AG04450 (cell line): ENCODE measurements at regions not wholly inside any gene's neighbourhood (a gene's known extent, or its start where the extent isn't known, plus 50 kb on each side); places are given as distances from the start of the nearest gene placed in this dataset.

Experiments used
- CTCF ChIA-PET: fragments of 300-600, 350-600 bp; formaldehyde crosslinking; extraction: SDS; loops from one replicate; lab custom pipeline; 2022; ENCODE audit warnings: antibody characterized with exemption, inconsistent platforms; lab: Charles Lee
- POLR2A ChIA-PET: fragments of 350-600 bp; formaldehyde crosslinking; extraction: SDS; loops from one replicate; lab custom pipeline; 2021; ENCODE audit warnings: antibody characterized with exemption, inconsistent platforms; lab: Yijun Ruan, JAX
- DNase-seq: peaks from one replicate; pipeline ENCODE4 v3.0.0-alpha.2; 2011; ENCODE audit warnings: low read depth, low spot score
- H3K27ac ChIP-seq: one replicate; pipeline ENCODE4 v1.5.1; 2012; ENCODE audit warnings: low read depth, low read length, control low read depth
- H3K27me3 ChIP-seq: one replicate; pipeline ENCODE4 v1.6.0; 2012; ENCODE audit warnings: low read length; ENCODE audit not compliant: control insufficient read depth, insufficient read depth
- H3K4me3 ChIP-seq: 2 replicates; pipeline ENCODE4 v1.5.1; 2011; ENCODE audit warnings: mild to moderate bottlenecking, low read depth, low read length, control low read depth
- H3K9me3 ChIP-seq: 2 replicates; pipeline ENCODE4 v1.5.1; 2012; ENCODE audit warnings: low read length; ENCODE audit not compliant: control insufficient read depth, insufficient read depth
- TF ChIP-seq, protein P1 (sequence below): IDR thresholded peaks from 2 replicates; pipeline ENCODE4 v1.5.1; 2011; ENCODE audit warnings: low read depth, low read length, control low read depth, inconsistent platforms

DNA sequence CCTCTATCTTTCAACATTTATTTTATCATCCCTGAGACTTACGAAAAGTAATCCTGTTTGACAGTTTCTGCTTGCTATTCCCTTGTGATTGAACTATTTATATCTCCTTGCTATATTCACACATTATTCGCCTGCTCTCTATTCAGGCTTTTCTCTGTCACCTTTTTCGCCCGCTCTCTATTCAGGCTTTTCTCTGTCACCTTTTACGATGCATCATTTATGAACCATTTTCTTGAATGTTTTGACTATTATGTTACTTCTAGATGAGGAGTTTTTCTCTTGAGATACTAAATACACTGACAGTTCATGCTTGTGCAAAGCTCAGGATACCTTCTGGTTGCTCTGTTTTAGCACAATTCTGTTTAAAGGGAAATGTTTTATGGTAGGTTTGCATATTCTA is 143.3 kb upstream of the VSTM2A start:
- no peak overlapping the region for H3K4me3 ChIP-seq
- H3K27me3 ChIP-seq, result no peaks in the 10 kb centered on the region
- TF ChIP-seq, protein P1, sequence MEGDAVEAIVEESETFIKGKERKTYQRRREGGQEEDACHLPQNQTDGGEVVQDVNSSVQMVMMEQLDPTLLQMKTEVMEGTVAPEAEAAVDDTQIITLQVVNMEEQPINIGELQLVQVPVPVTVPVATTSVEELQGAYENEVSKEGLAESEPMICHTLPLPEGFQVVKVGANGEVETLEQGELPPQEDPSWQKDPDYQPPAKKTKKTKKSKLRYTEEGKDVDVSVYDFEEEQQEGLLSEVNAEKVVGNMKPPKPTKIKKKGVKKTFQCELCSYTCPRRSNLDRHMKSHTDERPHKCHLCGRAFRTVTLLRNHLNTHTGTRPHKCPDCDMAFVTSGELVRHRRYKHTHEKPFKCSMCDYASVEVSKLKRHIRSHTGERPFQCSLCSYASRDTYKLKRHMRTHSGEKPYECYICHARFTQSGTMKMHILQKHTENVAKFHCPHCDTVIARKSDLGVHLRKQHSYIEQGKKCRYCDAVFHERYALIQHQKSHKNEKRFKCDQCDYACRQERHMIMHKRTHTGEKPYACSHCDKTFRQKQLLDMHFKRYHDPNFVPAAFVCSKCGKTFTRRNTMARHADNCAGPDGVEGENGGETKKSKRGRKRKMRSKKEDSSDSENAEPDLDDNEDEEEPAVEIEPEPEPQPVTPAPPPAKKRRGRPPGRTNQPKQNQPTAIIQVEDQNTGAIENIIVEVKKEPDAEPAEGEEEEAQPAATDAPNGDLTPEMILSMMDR, result no peak
- ChIA-PET CTCF (no interaction called here), POLR2A (no interaction called here)
- DNase-seq, result no peak
- H3K27ac ChIP-seq, result no peak overlapping the region
- H3K9me3 ChIP-seq, result peaks cover 7% of the 10 kb centered on the region

DNA sequence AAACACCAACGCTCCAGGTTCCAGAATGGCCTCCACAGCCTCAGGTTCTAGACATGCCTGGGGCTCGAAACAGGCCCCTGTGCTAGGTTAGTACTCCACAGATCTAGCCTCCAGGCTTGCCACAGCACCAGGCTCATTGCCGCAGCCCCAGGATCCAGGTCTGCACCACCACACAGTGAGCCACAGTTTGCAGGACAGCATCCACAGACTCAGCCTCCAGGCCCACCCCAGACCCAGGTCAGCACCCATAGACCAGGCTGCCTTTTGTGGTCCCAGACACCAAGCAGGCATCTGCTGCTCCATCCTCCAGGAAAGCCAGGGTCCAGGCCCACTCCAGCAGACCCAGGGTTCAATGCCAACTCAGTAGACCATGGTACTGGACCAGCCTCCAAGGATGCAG is 132.3 kb upstream of the VSTM2A start:
- peaks cover 11% of the 10 kb centered on the region for H3K9me3 ChIP-seq
- TF ChIP-seq, protein P1, result no peak
- H3K4me3 ChIP-seq, result no peak overlapping the region
- H3K27me3 ChIP-seq, result no peaks in the 10 kb centered on the region
- DNase-seq, result no peak
- H3K27ac ChIP-seq, result no peak overlapping the region
- ChIA-PET CTCF (no interaction called here), POLR2A (no interaction called here)

DNA sequence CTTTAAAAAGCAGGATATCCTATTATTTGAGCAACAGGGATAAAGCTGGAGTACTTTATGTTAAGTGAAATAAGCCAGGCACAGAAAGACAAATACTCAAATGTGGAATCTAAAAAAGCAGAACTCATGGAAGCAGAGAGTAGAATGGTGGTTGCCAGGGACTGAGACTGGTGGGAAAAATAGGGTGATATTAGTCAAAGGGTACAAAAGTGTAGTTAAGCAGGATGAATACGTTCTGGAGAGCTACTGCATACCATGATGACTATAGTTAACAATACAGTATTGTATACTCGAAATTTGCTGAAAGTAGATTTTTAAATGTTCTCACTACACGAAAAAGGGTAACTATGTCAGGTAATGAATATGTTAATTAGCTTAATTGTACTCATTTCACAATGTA is 125.5 kb upstream of the VSTM2A start:
- no peak for DNase-seq
- Histone ChIP-seq H3K27me3 (no peaks in the 10 kb centered on the region), H3K27ac (no peak overlapping the region), H3K9me3 (peaks cover 13% of the 10 kb centered on the region), H3K4me3 (no peak overlapping the region)
- ChIA-PET POLR2A (no interaction called here), CTCF (no interaction called here)
- TF ChIP-seq, protein P1, result no peak

DNA sequence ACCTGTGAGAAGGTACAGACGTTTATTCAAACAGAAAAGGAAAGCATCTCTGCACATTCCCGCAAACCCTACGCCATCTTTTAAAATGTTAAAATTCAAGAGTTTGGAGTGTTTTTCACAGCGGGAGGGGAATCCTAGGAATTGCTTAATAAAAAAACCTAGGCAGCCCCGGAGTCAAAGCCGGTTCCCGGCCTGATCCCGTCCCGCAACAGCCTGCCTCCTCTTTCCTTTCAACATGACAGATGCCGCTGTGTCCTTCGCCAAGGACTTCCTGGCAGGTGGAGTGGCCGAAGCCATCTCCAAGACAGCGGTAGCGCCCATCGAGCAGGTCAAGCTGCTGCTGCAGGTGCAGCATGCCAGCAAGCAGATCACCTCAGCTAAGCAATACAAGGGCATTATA is 123.0 kb upstream of the VSTM2A start:
- Histone ChIP-seq H3K27me3 (no peaks in the 10 kb centered on the region), H3K27ac (no peak overlapping the region), H3K9me3 (peaks cover 16% of the 10 kb centered on the region), H3K4me3 (no peak overlapping the region)
- CTCF ChIA-PET, result no interaction called here
- POLR2A ChIA-PET, result no interaction called here
- TF ChIP-seq, protein P1, result no peak
- no peak for DNase-seq

DNA sequence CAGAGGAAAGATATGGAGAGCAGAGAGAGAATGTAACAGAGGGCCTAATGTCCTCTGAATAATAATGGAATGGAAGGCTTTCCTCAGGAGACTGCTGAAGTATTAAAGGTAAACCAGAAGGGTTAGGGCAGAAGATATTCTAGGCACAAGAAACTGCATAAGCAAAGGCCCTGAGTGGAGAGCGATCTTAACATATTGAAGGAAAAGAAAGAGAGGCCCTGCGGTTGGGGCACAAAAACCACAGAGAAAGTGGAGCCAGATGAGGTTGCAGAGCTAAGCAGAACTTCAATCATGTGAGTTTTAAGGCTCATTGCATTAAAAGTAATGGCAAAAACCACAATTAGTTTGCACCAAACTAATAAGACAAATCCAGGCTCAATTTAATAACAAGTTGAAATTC is 115.8 kb upstream of the VSTM2A start:
- Histone ChIP-seq H3K9me3 (peaks cover 3% of the 10 kb centered on the region; the same call in 1 of the 2 replicates), H3K4me3 (no peak overlapping the region), H3K27ac (no peak overlapping the region), H3K27me3 (no peaks in the 10 kb centered on the region)
- DNase-seq, result no peak
- ChIA-PET POLR2A (no interaction called here), CTCF (no interaction called here)
- TF ChIP-seq, protein P1, result no peak
